PC-3 (cell line): ENCODE measurements at regions not wholly inside any gene's neighbourhood (a gene's known extent, or its start where the extent isn't known, plus 50 kb on each side); places are given as distances from the start of the nearest gene placed in this dataset.

Experiments
- ATAC-seq: fragments of 200-7000 bp; cut with Tn5 transposase; 2 replicates; pipeline ENCODE4 v1.9.1; 2020; ENCODE audit warnings: mild to moderate bottlenecking, moderate library complexity
- BruUV-seq: library from RNA; stranded (reverse); fragments of 400-500 nt; replicated peaks from 2 replicates; lab custom pipeline; 2021; lab: Mats Ljungman, UMichigan
- CTCF ChIA-PET: fragments of 300-600 bp; sonication (Branson Sonifier 250); formaldehyde crosslinking; loops from one replicate; lab custom pipeline; 2022; ENCODE audit warnings: antibody characterized with exemption; lab: Charles Lee
- POLR2A ChIA-PET: fragments of 300-600 bp; sonication (Branson Sonifier 250); formaldehyde crosslinking; loops from one replicate; lab custom pipeline; 2022; ENCODE audit warnings: antibody characterized with exemption; ENCODE audit not compliant: unreplicated experiment; lab: Charles Lee
- DNase-seq: peaks from one replicate; pipeline ENCODE4 v3.0.0-alpha.2; 2015
- H2AFZ ChIP-seq: fragments of 300-600 bp; sonication (generic); 2 replicates; pipeline ENCODE4 v1.6.0; 2016; ENCODE audit warnings: antibody characterized with exemption, low read length
- H3F3A ChIP-seq: fragments of 300-600 bp; sonication (generic); one replicate; pipeline ENCODE4 v1.6.0; 2017; ENCODE audit warnings: antibody characterized with exemption, low read length, control low read depth, mild to moderate bottlenecking; ENCODE audit not compliant: unreplicated experiment
- H3K27ac ChIP-seq: fragments of 300-600 bp; sonication (generic); 2 replicates; pipeline ENCODE4 v1.5.1; 2016; ENCODE audit warnings: mild to moderate bottlenecking, low read length
- H3K27me3 ChIP-seq: fragments of 300-600 bp; sonication (generic); 2 replicates; pipeline ENCODE4 v1.6.1; 2016; ENCODE audit warnings: low read length, mixed read lengths
- H3K36me3 ChIP-seq: fragments of 300-600 bp; sonication (generic); 2 replicates; pipeline ENCODE4 v1.6.1; 2016; ENCODE audit warnings: low read depth, mixed run types, low read length, mixed read lengths
- H3K4me1 ChIP-seq: fragments of 300-600 bp; sonication (generic); 2 replicates; pipeline ENCODE4 v1.5.1; 2016; ENCODE audit warnings: low read length; ENCODE audit not compliant: insufficient read depth
- H3K4me2 ChIP-seq: fragments of 300-600 bp; sonication (generic); 2 replicates; pipeline ENCODE4 v1.6.0; 2016; ENCODE audit warnings: low read length
- H3K4me3 ChIP-seq: fragments of 300-600 bp; sonication (generic); 2 replicates; pipeline ENCODE4 v1.5.1; 2016; ENCODE audit warnings: mild to moderate bottlenecking, low read length, mixed read lengths
- H3K79me2 ChIP-seq: fragments of 300-600 bp; sonication (generic); 2 replicates; pipeline ENCODE4 v1.6.1; 2017; ENCODE audit warnings: low read length, mixed read lengths
- H3K9ac ChIP-seq: fragments of 300-600 bp; sonication (generic); 2 replicates; pipeline ENCODE4 v1.6.0; 2016; ENCODE audit warnings: mild to moderate bottlenecking, low read length
- H3K9me2 ChIP-seq: fragments of 300-600 bp; sonication (generic); replicated peaks from 2 replicates; pipeline ENCODE4 v1.6.1; 2016; ENCODE audit warnings: mixed run types, low read length, mixed read lengths
- H3K9me3 ChIP-seq: fragments of 300-600 bp; sonication (generic); 2 replicates; pipeline ENCODE4 v1.6.1; 2016; ENCODE audit warnings: low read length, mixed read lengths
- H4K20me1 ChIP-seq: fragments of 300-600 bp; sonication (generic); 2 replicates; pipeline ENCODE4 v1.6.1; 2016; ENCODE audit warnings: low read length, mixed read lengths
- EZH2 ChIP-seq: fragments of 300-600 bp; sonication (generic); IDR thresholded peaks from one replicate; pipeline ENCODE4 v1.6.1; 2017; ENCODE audit warnings: antibody characterized with exemption, mild to moderate bottlenecking, low read length; ENCODE audit not compliant: unreplicated experiment
- EZH2phosphoT487 ChIP-seq: fragments of 300-600 bp; sonication (generic); IDR thresholded peaks from 2 replicates; pipeline ENCODE4 v1.6.1; 2018; ENCODE audit warnings: mild to moderate bottlenecking, antibody characterized with exemption, low read length, borderline replicate concordance
- intact Hi-C: fragments of 100-400 bp; cut with micrococcal nuclease; formaldehyde crosslinking; loops from 2 replicates; pipeline ENCODE4 v1.9.0; 2023
- TF ChIP-seq, protein P1 (sequence below): fragments of 300-600 bp; sonication (generic); conservative IDR thresholded peaks from 2 replicates; pipeline ENCODE4 v1.5.1; 2017; ENCODE audit warnings: antibody characterized with exemption, low read depth, mild to moderate bottlenecking, low read length

DNA sequence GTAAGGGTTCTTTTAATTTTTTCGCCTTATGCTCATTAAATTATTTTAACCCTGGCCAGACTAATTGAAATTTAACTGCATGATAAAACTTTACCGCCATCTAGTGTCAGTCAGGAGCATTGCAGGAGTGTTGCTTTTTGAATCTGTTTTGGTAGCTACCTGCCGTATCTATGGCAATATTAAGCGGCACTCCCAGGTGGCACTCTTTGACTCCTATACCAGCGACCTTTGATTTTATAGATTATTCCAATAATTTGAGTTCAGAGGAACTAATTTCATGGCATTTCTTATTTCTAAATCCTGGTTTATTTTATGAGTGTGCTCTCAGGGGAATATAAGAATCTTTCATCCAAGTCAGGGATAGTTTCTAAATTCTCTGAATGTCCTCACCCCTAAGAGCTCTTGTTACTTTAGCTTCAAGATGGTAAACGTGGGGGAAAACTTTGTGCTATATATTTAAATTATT lies 198.9 kb downstream of the REEP3 start:
- DNase-seq (peak; percentile 97), ATAC-seq (peak; percentile 53)
- H3F3A ChIP-seq, result no peaks in the 10 kb centered on the region
- CTCF ChIA-PET, result interaction anchor here (0.6 to 2.5 kb wide), 25 partner anchors 13 to 563 kb away, joined by 3 to 26 read pairs (median 5); no protein-coding TSS in a partner anchor
- H3K4me2 ChIP-seq, result peak overlapping the region; percentile 36
- no peaks in the 10 kb centered on the region for H4K20me1 ChIP-seq
- H3K9ac ChIP-seq, result peak overlapping the region; percentile 3; the same call in 1 of the 2 replicates
- H3K36me3 ChIP-seq, result no peaks in the 10 kb centered on the region
- BruUV-seq, result no TSS peak
- no peak overlapping the region for H2AFZ ChIP-seq
- no peak overlapping the region for H3K4me3 ChIP-seq
- no peaks in the 10 kb centered on the region for H3K9me3 ChIP-seq
- peaks cover 29% of the 10 kb centered on the region for H3K4me1 ChIP-seq
- no peak overlapping the region for H3K27ac ChIP-seq
- intact Hi-C loops, result loop anchor here (1.0 to 2.0 kb wide), 6 partner anchors 47 to 554 kb away; partner anchors contain the start of gene REEP3
- no peaks in the 10 kb centered on the region for H3K27me3 ChIP-seq
- no peaks in the 10 kb centered on the region for H3K9me2 ChIP-seq
- POLR2A ChIA-PET, result interaction anchor here (0.6 to 1.6 kb wide), 6 partner anchors 10 to 255 kb away, joined by 3 to 12 read pairs (median 4); no protein-coding TSS in a partner anchor
- H3K79me2 ChIP-seq, result no peaks in the 10 kb centered on the region
- TF ChIP-seq EZH2phosphoT487, result no peak
- TF ChIP-seq, protein P1, sequence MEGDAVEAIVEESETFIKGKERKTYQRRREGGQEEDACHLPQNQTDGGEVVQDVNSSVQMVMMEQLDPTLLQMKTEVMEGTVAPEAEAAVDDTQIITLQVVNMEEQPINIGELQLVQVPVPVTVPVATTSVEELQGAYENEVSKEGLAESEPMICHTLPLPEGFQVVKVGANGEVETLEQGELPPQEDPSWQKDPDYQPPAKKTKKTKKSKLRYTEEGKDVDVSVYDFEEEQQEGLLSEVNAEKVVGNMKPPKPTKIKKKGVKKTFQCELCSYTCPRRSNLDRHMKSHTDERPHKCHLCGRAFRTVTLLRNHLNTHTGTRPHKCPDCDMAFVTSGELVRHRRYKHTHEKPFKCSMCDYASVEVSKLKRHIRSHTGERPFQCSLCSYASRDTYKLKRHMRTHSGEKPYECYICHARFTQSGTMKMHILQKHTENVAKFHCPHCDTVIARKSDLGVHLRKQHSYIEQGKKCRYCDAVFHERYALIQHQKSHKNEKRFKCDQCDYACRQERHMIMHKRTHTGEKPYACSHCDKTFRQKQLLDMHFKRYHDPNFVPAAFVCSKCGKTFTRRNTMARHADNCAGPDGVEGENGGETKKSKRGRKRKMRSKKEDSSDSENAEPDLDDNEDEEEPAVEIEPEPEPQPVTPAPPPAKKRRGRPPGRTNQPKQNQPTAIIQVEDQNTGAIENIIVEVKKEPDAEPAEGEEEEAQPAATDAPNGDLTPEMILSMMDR, result peak; percentile 100

DNA sequence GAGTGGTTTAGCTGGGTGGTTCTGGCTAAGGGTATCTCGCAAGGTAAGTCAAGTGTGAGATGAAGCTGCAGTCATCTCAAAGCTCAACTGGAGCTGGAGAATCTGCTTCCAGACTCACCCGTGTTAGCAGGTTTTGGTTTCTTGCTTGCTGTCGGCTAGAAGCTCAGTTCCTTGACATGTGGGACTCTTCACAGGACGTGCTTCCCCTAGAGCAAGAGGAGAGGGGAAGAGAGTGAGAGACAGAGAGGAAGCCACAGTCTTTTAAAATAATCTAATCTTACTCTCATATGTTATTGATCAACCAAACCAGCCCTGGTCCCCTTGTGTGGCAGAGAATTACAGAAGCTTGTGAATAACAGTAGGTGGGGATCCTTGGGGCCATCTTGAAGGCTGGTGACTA lies 199.5 kb downstream of the REEP3 start:
- Histone ChIP-seq H2AFZ (0 out of 2 replicates have a peak overlapping the region, but pooled peaks have one; percentile 4), H3F3A (no peaks in the 10 kb centered on the region), H3K79me2 (no peaks in the 10 kb centered on the region), H3K36me3 (no peaks in the 10 kb centered on the region), H3K9me3 (no peaks in the 10 kb centered on the region), H3K27ac (no peak overlapping the region), H3K4me2 (no peak overlapping the region), H3K27me3 (no peaks in the 10 kb centered on the region), H3K9me2 (no peaks in the 10 kb centered on the region), H3K4me1 (peaks cover 29% of the 10 kb centered on the region), H4K20me1 (no peaks in the 10 kb centered on the region), H3K9ac (no peak overlapping the region), H3K4me3 (no peak overlapping the region)
- no peak for TF ChIP-seq EZH2
- TF ChIP-seq, protein P1, result no peak
- TF ChIP-seq EZH2phosphoT487, result no peak
- POLR2A ChIA-PET, result interaction anchor here (0.6 to 1.6 kb wide), 3 partner anchors 56 to 90 kb away, joined by 3 to 12 read pairs (median 4); no protein-coding TSS in a partner anchor
- DNase-seq, result peak; percentile 4
- BruUV-seq, result no TSS peak
- no peak for ATAC-seq
- CTCF ChIA-PET, result interaction anchor here (0.6 to 2.5 kb wide), 22 partner anchors 13 to 561 kb away, joined by 3 to 26 read pairs (median 5); no protein-coding TSS in a partner anchor
- intact Hi-C loops, result loop anchor here (1.0 to 2.0 kb wide), 6 partner anchors 46 to 554 kb away; partner anchors contain the start of gene REEP3

DNA sequence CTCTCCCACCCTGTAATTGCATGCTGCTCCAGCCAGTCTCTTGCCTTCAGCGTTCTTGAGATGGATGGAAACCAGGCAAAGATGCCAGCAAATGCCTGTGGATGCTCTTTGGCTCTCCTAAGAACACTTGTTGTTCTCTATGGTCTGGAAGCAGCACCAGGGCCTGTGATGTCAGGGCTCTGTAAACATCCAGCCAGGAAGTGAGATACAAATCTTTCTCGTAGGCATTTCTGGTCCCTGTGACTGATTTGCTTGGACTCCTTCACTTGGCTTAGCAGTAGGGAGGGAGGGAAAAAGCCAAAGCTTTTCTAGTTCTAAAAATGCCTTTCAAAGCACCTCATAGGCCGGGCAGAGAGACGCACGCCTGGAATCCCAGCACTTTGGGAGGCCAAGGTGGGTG lies 201.3 kb downstream of the REEP3 start:
- intact Hi-C loops, result no loop called here
- Histone ChIP-seq H2AFZ (no peak overlapping the region; the same call in 1 of the 2 replicates), H3K4me3 (no peak overlapping the region), H3K9me3 (no peaks in the 10 kb centered on the region), H3K9me2 (no peaks in the 10 kb centered on the region), H3K27ac (no peak overlapping the region), H3K36me3 (no peaks in the 10 kb centered on the region), H3F3A (no peaks in the 10 kb centered on the region), H3K4me1 (peaks cover 29% of the 10 kb centered on the region), H4K20me1 (no peaks in the 10 kb centered on the region), H3K79me2 (no peaks in the 10 kb centered on the region), H3K9ac (no peak overlapping the region), H3K4me2 (no peak overlapping the region), H3K27me3 (no peaks in the 10 kb centered on the region)
- peak; percentile 81 for DNase-seq
- ATAC-seq, result peak; percentile 68
- TF ChIP-seq, protein P1, result no peak
- TF ChIP-seq EZH2phosphoT487, result no peak
- TF ChIP-seq EZH2, result no peak
- POLR2A ChIA-PET, result no interaction called here
- CTCF ChIA-PET, result no interaction called here
- BruUV-seq, result no TSS peak
